Activated CD4-positive, CD25-positive, alpha-beta regulatory T cell treated with anti-CD3 and anti-CD28 coated beads, Interleukin-2, amount 50 U/mL, for 72 hours (primary cell): ENCODE measurements at regions not wholly inside any gene's neighbourhood (a gene's known extent, or its start where the extent isn't known, plus 50 kb on each side); places are given as distances from the start of the nearest gene placed in this dataset.
"Not testable (repeated sequence)": the region's sequence is repeated elsewhere in the genome, so short reads cannot be mapped to it uniquely, and the experiment has no call there.

Source experiments
- DNase-seq: peaks from one replicate; pipeline ENCODE4 v3.0.0; 2021

DNA sequence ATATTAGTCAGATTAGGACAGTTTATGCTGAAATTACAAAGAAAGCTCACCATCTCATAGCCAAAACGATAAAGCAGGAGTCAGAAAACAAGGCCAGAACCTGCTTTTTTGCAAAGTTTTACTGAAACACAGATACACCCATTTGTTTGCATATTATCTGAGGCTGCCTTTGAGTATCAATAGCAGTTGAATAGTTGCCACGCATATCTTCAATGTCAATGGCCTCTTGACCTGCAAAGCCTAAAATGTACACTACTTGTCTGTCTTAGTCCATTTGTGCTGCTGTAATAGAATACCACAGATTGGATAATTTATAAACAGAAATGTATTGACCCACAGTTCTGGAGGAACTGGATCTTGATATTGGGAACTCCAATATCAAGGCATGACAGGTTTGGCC is 94.1 kb upstream of the NT5E start:
- DNase-seq = no peak

DNA sequence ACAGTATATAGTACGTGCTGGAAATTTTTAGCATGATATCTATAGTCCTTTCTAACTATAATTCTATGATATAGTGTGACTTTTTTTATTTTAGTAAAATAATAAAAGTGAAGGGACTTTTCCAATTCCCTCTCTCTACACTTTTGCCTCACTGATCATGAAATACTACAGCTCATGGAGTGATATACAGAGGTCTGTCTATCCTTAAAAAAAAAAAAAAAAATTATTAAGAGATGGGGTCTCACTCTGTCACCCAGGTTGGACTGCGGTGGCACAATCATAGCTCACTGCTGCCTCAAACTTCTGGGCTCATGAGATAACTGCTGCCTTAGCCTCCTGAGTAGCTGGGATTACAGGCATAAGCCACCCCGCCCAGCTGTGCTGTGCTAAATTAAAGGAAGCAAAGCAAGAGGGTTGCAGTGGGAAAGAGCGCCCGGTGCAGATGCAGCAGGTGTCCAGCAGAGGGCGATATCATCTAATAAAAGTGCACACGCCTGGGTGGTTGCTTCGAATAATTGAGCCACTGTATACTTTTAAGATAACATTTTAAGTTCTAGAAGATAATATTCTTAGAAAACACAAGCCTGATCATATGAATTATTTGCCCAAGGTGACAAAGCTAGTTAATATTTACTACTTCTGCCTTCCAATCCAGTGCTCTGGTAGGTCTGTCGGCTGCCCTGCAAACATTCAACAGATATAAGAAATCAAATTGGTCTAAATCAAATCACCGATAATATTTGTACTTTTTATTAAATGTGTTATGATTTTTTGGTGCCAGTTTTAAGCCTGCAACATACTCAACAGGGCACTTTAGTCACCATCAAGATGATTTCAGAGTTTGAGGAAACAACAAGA is 94.9 kb upstream of the NT5E start:
- DNase-seq = peak; percentile 55

DNA sequence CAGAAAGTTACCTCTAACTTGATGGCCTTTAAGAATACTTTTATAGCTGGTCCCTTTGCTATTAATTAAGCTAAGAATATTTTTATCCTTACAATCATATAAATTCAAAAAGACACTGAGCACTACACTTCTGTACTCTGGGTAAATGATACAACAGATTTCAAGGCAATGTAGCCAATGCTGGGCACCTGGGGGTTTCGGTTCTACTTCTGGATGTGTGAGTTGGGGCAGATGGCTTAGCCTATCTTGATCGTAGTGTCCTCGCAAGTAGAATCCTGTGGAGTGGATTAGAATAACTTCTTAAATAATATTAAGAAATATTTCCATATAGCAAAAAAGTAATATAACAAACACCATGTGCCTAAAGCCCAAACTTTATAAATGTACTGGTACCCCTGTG is 96.9 kb upstream of the NT5E start:
- DNase-seq = no peak

DNA sequence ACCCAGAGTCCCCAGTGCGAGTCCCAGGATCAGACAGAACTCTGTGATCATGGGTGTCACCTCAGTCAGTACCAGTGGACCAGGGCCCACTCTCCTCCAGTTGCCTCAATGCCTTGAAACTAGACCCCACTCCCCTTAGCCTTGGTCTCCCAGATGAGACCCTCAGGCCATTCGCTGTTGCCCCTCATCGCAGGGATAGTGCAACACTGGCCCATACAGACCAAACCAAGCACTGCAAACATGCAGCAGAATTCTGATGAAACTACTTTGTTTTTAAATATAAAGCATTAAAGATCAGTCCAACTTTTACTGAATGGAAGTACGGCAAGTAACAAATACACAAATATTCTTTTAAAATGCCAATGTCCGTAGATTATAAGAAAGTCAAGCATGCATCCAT is 101.2 kb upstream of the NT5E start:
- DNase-seq = no peak

DNA sequence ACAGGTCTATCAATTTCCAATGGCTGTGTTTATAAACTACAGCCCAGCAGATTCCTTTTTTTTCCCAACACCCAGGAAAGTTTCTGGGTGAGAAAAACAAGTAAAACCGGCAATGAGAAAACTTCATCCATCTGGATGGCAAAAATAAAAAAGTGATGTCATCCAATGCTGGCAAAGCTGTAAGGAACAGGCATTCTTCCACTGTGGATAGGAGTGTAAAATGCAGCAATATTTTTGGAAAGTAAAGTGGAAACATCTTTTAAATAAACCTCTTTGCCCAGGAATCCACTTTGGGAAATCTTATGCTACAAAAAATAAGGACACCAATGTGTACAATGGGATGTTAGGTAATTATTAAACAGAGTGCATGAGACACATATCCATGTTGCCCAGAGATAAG is 102.1 kb upstream of the NT5E start:
- no peak for DNase-seq

DNA sequence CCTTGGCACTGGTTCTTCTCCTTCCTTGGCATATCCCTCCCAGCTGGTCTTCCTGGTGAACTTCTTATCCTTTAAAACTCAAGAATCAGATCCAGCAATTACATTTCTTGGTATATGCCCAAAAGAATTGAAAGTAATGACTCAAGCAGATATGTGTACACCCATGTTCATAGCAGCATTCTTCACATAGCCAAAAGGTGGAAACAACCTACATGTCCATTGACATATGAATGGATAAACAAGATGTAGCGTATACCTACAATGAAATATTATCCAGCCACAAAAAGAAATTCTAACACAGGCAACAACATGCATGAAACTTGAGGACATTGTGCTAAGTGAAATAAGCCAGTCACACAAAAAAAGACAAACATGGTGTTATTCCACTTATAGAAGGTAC is 103.7 kb upstream of the NT5E start:
- no peak for DNase-seq

DNA sequence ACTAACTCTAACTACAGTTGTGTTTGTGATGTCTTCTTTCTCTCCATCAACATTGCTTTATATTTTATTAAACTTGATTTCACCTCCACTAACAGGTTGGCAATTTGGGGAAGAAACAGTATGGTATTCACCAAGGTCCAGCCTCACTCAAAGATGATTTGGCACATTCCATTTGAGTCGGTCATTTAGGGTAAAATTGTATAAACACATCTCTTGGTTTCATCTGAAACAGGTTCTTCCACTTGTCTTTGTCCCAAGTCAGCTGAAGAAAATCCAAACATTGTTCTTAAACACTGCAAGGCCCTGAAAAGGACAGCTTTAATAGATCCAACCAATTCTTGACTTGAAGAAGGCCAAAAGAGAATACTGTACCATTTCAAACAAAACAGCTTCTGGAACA is 104.9 kb upstream of the NT5E start:
- DNase-seq = no peak

DNA sequence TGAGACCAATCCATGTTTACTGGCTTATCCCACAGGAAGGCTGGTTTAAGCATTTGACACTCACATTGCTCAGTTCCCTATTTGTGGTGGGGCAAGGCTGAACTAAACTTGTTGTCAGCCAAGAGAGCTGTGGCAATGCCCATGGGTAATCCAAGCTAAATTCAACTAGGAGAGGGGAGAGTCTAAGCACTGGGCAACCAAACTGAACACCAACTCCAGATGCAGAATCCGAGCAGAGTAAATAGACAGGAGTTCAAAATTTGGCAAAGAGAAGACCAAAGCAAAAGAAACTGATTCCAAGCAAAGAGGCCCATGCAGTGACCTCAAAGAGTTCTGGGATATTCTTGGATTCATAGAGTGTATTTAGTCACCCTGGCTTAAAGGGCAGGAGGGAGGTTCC is 106.5 kb upstream of the NT5E start:
- no peak for DNase-seq

DNA sequence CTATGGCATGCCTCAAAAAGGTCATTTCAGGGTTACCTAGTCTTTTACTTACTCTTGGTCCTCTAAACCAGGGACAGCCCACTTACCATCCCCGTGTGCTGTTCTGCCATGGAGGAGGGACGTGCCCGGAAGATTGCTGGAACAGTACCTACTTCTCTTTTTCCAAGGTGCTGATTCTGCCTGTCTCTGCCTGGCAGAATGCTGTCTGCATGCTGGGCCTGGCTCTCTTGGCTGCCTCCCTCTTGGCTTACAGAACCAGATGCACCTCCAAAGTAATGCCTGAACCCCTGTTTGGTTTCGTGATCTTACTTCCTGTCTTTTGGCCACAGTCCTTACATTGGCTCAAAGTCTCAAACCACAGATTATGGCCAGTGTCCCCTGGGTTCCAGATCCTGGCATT is 120.7 kb upstream of the NT5E start:
- DNase-seq = no peak

DNA sequence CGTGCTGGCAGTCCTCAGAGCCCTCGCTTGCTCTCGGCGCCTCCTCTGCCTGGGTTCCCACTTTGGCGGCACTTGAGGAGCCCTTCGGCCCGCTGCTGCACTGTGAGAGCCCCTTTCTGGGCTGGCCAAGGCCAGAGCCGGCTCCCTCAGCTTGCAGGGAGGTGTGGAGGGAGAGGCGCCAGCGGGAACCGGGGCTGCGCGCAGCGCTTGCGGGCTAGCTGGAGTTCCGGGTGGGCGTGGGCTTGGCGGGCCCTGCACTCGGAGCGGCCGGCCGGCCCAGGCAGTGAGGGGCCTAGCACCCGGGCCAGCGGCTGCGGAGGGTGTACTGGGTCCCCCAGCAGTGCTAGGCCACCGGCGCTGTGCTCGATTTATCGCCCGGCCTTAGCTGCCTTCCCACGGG is 124.1 kb upstream of the NT5E start:
- not testable (repeated sequence) for DNase-seq

DNA sequence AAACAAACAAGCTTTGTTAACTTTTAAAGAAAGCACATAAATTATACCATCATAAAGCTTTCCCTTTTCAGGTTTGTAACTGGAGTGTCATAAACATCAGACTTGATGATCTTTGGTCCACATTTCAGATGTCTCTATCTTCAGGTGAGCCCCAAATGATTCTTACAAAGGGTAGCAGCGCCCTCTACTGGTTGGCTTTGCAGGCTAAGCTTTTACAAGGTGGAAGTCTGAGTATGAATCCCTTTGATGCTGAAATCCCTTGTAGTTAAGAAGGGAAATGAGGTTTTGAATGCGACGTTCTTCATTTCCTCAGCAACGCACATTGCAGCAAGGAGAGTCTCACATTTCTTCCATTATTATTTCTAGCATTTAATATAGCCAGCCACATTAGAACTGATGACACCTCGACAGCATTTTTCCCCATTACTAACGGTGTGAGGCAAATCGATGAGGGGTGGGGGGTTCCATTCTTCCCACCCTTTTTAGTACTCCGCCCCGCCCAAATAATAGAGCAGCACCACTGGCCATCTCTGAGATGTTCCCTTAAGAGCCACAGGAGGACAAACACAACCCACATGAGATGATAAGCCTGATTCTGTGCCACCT is 126.3 kb upstream of the NT5E start:
- DNase-seq = peak; percentile 59

DNA sequence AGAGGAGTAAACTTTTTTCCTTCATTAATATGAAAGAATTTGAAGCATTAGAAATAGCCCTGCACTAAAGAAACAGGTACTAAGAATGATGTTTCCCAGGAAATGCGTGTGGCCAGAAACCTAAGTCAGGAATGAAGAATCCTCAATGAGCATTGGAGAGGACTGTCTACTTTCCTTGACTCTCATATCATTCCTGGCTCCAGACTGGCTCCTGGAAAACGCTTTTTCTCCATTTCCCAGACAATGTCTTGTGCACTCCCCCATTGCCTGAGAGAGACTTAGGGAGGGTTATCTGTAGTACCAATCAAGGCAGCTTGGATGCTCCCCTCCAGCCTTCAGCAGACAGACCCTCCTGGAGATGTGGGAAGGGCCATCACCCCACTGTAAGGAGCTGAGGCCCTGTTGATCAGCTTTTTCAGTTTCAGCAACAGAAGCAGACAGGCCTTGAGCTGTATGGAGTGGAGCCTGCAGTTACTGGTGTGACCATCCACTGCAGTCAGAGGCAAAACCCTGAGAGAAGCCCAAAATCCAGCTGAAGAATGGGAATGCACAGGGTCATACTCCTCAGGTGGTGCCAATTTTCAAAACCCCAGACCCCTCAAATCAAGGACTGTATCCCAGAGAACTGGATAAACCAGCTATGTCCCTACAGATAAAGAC is 127.3 kb upstream of the NT5E start:
- DNase-seq = no peak

DNA sequence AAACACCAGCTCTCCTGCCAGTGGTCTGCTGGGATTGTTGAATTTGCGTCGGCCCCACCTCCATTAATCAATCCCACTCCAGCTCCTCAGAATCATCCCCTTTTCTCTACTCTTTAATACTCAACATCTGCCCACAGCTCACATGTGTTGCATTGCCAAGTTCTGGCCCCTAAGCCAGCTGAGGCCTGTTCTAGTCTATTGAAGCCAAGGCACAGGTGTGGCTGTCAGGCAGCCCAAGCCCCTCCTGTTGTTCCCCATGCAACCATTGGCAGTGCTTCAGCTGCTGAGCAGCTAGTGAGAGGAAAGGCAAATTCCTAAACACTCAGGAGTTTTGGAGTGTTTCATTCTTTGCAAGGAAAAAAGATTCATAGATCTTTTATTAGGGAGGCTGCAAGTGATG is 128.0 kb upstream of the NT5E start:
- DNase-seq = no peak

DNA sequence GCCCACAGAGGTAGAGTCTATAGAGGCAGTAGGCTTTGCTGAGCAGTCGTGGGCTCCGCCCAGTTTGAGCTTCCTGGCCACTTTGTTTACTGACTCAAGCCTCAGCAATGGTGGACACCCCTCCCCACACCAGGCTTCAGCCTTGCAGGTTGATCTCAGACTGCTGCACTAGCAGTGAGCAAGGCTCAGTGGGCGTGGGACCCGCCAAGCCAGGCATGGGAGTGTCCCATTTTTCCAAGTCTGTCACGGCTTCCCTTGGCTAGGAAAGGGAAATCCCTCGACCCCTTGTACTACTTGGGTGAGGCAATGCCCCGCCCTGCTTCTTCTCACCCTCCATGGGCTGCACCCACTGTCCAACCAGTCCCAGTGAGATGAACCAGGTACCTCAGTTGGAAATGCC is 135.3 kb upstream of the NT5E start:
- DNase-seq = no peak

DNA sequence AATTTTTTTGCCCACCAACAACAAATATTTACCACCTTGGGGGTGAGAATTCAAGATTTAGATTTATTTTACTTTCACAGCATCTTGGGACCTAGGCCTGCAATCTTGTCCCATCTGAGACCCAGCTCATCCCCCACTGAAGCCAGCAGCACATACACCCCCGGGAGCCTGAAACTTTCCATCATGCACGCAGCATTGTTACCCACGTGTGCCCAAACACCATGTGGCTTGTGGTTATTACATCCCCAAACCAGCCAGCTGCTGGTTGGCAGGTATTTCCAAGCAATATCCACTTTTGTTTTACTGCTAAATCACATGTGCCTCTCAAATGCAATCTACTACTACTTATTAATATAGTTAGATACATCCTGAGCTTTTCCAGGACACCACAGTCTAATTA is 149.3 kb upstream of the NT5E start:
- no peak for DNase-seq

DNA sequence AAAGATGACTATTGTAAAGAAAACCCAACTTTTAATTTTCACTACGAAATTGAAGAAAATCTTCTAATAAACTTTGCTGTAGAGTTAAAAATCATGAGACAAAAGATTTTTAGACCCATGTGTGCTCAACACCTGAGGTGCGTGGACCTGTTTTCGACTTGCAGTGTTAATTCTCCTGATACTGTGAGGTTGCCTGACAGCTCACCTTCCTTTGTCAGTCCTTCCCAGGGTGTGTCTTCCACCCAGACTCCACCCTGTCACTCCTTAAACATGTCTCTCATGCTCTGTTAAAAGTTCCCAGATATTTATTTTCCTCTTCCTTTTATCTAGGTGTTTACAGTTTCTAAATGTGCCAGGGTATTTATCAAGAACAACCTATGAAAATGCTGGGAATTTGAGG is 151.3 kb upstream of the NT5E start:
- DNase-seq = no peak

DNA sequence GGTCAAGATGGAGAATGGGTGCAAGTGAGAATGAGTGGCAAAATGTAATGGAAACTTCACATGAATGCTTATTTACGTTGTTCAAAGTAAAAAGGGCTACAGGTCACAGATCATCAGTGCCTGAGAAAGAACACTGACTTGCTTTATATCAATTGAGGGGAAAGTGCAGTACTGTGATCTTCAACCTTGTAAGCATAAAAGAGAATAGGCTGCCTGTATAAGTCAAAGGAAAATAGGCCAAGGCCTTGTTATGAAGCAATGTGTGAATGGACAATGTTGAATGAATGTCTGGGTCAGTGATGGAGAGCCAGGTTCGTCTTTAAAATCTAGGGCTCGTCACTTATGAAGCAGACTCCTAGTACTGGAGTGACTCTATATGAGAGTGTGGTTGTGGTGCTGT is 158.6 kb upstream of the NT5E start:
- DNase-seq = no peak

DNA sequence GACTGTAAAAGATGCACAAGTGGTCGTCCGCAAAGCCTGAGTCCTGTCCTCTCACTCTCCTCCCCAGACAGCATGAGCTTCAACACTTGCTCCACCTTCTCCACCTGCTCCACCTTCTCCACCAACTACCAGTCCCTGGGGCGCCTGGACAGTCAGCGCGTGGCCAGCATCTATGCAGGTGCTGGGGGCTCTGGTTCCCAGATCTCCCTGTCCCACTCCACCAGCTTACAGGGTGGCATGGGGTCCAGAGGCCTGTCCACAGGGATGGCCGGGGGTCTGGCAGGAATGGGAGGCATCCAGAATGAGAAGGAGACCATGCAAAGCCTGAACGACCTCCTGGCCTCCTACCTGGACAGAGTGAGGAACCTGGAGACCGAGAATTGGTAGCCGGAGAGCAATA is 162.2 kb upstream of the NT5E start:
- DNase-seq = no peak

DNA sequence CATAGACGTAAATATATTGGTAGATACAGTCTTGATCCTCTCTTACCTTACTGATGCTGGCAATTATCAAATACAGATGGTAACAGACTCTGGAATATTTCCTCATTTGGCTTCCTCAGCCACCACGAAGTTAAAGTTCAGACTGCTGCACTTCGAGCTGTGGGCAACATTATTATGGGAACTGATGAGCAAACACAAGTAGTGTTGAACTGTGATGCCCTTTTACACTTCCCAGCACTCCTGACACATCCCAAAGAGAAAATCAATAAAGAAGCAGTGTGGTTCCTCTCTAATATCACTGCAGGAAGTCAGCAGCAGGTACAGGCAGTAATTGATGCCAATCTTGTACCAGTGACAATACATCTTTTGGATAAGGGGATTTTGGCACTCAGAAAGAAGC is 162.7 kb upstream of the NT5E start:
- DNase-seq = no peak

DNA sequence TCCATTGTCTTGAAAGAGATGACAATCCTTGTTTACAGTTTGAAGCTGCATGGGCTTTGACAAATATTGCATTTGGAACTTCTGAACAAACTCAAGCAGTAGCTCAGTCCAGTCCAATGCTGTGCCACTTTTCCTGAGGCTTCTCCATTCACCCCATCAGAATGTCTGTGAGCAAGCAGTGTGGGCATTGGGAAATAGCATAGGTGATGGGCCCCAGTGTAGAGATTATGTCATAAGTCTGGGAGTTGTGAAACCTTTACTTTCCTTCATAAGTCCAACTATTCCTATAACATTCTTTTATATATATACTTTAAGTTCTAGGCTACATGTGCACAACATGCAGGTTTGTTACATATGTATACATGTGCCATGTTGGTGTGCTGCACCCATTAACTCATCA is 163.4 kb upstream of the NT5E start:
- not testable (repeated sequence) for DNase-seq

DNA sequence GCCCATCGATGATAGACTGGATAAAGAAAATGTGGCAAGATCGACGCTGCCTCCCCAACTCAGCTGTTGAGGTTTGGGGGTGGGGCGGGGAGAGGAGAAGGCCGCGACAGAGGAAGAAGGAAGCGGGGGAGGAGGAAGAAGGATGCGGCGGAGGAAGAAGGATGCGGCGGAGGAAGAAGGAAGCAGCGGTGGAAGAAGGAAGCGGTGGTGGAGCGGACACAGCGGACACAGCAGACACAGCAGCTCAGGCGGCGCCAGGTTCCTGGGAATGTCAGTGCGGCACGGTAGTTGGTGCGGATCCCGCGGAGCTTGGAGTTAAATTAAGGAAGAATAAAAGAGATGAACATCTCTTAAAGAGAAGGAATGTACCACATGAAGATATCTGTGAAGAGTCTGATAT is 163.9 kb upstream of the NT5E start:
- no peak for DNase-seq

DNA sequence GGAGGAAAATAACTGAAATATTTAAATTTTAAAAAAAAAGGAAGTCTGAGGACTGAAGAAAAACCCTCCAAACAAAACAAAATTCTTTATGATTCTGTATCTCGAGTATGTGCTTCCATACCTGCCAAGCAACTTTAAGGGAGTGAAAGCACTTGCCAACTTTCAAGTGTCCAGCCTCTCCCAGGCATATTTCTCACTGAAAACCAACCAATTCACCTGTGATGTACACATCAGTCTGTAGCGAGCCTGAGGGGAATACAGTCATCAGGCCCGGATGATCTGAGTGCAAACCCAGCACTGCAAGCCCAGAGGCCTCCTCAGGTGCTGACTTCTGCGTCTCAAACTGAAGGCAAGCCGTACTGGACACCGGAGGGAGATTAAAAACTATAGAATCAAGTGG is 164.8 kb upstream of the NT5E start:
- no peak for DNase-seq

DNA sequence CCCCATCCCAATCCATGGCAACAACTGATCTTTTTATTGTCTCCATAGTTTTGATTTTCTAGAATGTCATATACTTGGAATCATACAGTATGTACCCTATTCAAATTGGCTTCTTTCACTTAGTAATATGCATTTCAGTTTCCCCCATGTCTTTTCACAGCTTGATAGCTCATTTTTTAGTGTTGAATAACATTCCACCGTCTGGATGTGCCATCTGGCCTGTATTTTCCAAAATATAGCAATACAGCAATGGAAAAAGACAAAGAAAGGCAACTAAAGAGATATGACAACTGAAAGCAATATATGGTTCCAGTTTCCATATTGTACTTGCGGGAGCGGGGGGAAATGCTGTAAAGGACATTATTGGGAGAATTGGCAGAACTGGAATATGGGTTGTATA is 166.4 kb upstream of the NT5E start:
- DNase-seq = no peak

DNA sequence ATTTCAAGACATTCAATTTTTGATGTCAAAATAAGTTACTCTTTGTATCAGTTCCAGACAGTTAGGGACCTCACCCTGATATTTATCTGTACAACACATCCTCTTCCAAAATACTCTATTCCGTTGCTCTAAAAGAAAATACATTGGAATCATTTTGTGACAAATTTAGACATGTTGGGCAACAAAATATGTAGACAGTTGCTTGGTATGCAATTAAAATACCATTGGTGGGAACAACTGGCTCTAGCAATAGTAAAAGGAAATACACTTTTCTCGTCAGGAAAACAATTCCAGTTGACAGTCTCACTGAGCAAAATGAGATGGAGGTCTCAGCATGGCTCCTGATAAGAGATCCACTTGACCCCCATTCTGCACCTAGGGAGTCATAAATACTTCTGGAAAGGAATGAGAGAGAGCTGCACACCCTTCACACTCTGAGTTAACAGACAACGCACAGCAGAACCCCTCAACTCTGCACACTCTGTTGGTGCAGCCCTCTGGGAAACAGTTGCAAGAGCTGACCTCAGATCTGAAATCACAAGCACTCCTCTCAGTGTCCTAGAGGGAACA is 171.3 kb upstream of the NT5E start:
- no peak for DNase-seq
